ENCODE measurements at regions not wholly inside any gene's neighbourhood (a gene's known extent, or its start where the extent isn't known, plus 50 kb on each side); places are given as distances from the start of the nearest gene placed in this dataset.

DNA sequence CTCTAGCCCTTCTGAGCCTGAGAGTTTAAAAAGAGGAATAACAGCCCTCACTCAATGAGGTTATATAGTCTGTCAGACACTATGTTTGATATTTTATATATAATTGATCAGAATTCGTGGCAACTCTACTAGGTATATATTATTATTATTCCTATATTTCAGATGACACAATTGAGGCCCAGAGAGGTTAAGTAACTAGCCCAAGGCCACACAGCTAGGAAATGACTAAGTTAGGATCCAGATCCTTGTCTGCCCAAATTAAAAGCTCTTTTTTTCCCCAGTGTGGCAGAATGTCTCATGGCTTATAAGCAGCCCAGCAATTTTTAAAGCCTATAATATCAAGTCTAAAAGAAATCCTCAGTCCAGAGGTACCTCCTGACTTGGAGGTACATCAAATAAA is 1119.9 kb upstream of the AUTS2 start:
- H3K27ac Mint-ChIP-seq, result no peak overlapping the region
- ChIA-PET POLR2A (ENCODE audit: partially characterized antibody) (no interaction called here), CTCF (ENCODE audit: partially characterized antibody) (interaction anchor here (1.5 kb wide), 1 partner anchor 13 kb away, joined by 3 read pairs; no protein-coding TSS in a partner anchor)
- Histone ChIP-seq H3K27me3 (ENCODE audit: insufficient read depth, low read length) (no peaks in the 10 kb centered on the region), H3K9me3 (ENCODE audit: control insufficient read depth in 1 of 2, low read length in 2 of 2) (no peaks in the 10 kb centered on the region), H3K4me1 (ENCODE audit: insufficient read depth, low read length) (no peaks in the 10 kb centered on the region), H3K4me3 (ENCODE audit: low read length in 2 of 2) (no peak overlapping the region), H3K27ac (ENCODE audit: low read depth, low read length) (no peak overlapping the region), H3K36me3 (ENCODE audit: insufficient read depth, low read length) (no peaks in the 10 kb centered on the region)
- H3K9me3 Mint-ChIP-seq, result peaks cover 0 to 22% (median 12%) of the 10 kb centered on the region in 8 donors
- no peak for DNase-seq
- no peaks in the 10 kb centered on the region for H3K27me3 Mint-ChIP-seq
- no peaks in the 10 kb centered on the region for H3K36me3 Mint-ChIP-seq
- no peaks in the 10 kb centered on the region for H3K4me1 Mint-ChIP-seq
- intact Hi-C loops (cut with micrococcal nuclease), result no loop called here
- H3K4me3 Mint-ChIP-seq, result no peak overlapping the region

- Histone ChIP-seq H3K4me1 (ENCODE audit: insufficient read depth, low read length) (no peaks in the 10 kb centered on the region), H3K4me3 (ENCODE audit: low read length in 2 of 2) (no peak overlapping the region), H3K27me3 (ENCODE audit: insufficient read depth, low read length) (no peaks in the 10 kb centered on the region), H3K27ac (ENCODE audit: low read depth, low read length) (no peak overlapping the region), H3K36me3 (ENCODE audit: insufficient read depth, low read length) (no peaks in the 10 kb centered on the region), H3K9me3 (ENCODE audit: control insufficient read depth in 1 of 2, low read length in 2 of 2) (no peaks in the 10 kb centered on the region)
- H3K9me3 Mint-ChIP-seq, result peaks cover 0 to 17% (median 12%) of the 10 kb centered on the region in 8 donors
- intact Hi-C loops (cut with micrococcal nuclease), result no loop called here
- H3K4me1 Mint-ChIP-seq, result no peaks in the 10 kb centered on the region
- H3K27me3 Mint-ChIP-seq, result no peaks in the 10 kb centered on the region
- no peak overlapping the region for H3K27ac Mint-ChIP-seq
- no peak overlapping the region for H3K4me3 Mint-ChIP-seq
- DNase-seq, result no peak
- ChIA-PET CTCF (ENCODE audit: partially characterized antibody) (no interaction called here), POLR2A (ENCODE audit: partially characterized antibody) (no interaction called here)
- H3K36me3 Mint-ChIP-seq, result no peaks in the 10 kb centered on the region
These were observed 1115.5 kb upstream of the AUTS2 start for GRCh38 chr7:68482800-68483199.

- no peaks in the 10 kb centered on the region for H3K36me3 Mint-ChIP-seq
- Histone ChIP-seq H3K4me1 (ENCODE audit: insufficient read depth, low read length) (no peaks in the 10 kb centered on the region), H3K27me3 (ENCODE audit: insufficient read depth, low read length) (no peaks in the 10 kb centered on the region), H3K36me3 (ENCODE audit: insufficient read depth, low read length) (no peaks in the 10 kb centered on the region), H3K9me3 (ENCODE audit: control insufficient read depth in 1 of 2, low read length in 2 of 2) (no peaks in the 10 kb centered on the region), H3K27ac (ENCODE audit: low read depth, low read length) (no peak overlapping the region), H3K4me3 (ENCODE audit: low read length in 2 of 2) (no peak overlapping the region)
- no peaks in the 10 kb centered on the region for H3K4me1 Mint-ChIP-seq
- ChIA-PET CTCF (ENCODE audit: partially characterized antibody) (no interaction called here), POLR2A (ENCODE audit: partially characterized antibody) (no interaction called here)
- no peak overlapping the region for H3K27ac Mint-ChIP-seq
- H3K4me3 Mint-ChIP-seq, result no peak overlapping the region
- peaks cover 0 to 22% (median 15%) of the 10 kb centered on the region in 8 donors for H3K9me3 Mint-ChIP-seq
- no peak for DNase-seq
- H3K27me3 Mint-ChIP-seq, result no peaks in the 10 kb centered on the region
- intact Hi-C loops (cut with micrococcal nuclease), result no loop called here
These were observed 1113.5 kb upstream of the AUTS2 start for GRCh38 chr7:68484731-68485130.

DNA sequence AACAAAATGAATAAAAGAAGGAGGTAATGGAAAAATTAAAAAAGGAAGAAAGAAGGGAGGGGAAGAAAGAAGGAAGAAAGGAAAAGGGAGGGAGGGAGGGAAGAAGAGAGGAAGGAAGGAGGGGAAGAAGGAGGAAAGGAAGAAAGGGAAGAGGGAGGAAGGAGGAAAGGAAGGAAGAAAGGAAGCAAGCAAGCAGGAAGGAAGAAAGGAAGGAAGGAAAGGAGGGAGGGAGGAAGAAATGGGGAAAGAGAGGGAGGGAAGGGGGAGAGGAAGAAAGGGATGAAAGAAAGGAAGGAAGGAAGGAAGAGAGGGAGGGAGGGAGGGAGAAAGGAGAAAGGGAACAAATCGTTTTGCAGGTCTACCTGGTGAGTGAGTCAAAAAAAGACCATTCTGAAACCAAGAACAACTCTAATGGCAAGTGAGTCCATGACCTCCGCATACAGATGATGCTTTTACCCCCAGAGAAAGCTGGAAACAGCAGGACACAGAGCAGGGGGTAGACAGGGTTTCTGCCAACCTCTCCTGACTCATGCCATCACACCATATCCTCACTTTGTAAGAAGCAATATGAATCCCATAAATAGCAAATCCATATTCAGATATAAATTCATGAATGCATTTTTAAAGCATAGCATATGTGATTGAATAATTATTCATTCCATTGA is 1112.9 kb upstream of the AUTS2 start:
- no peak for DNase-seq
- Mint-ChIP-seq H3K36me3 (no peaks in the 10 kb centered on the region), H3K27me3 (no peaks in the 10 kb centered on the region), H3K4me3 (no peak overlapping the region), H3K27ac (no peak overlapping the region), H3K4me1 (no peaks in the 10 kb centered on the region), H3K9me3 (peaks cover 0 to 25% (median 16%) of the 10 kb centered on the region in 8 donors)
- Histone ChIP-seq H3K27me3 (ENCODE audit: insufficient read depth, low read length) (no peaks in the 10 kb centered on the region), H3K4me1 (ENCODE audit: insufficient read depth, low read length) (no peaks in the 10 kb centered on the region), H3K36me3 (ENCODE audit: insufficient read depth, low read length) (no peaks in the 10 kb centered on the region), H3K4me3 (ENCODE audit: low read length in 2 of 2) (no peak overlapping the region), H3K27ac (ENCODE audit: low read depth, low read length) (no peak overlapping the region), H3K9me3 (ENCODE audit: control insufficient read depth in 1 of 2, low read length in 2 of 2) (no peaks in the 10 kb centered on the region)
- ChIA-PET POLR2A (ENCODE audit: partially characterized antibody) (no interaction called here), CTCF (ENCODE audit: partially characterized antibody) (no interaction called here)
- intact Hi-C loops (cut with micrococcal nuclease), result no loop called here

- Mint-ChIP-seq H3K4me3 (no peak overlapping the region), H3K27me3 (no peaks in the 10 kb centered on the region), H3K27ac (no peak overlapping the region), H3K9me3 (peaks cover 2 to 19% (median 10%) of the 10 kb centered on the region in 8 donors), H3K36me3 (no peaks in the 10 kb centered on the region), H3K4me1 (no peaks in the 10 kb centered on the region)
- Histone ChIP-seq H3K9me3 (ENCODE audit: control insufficient read depth in 1 of 2, low read length in 2 of 2) (peaks cover 0 to 2% of the 10 kb centered on the region in 2 donors), H3K4me3 (ENCODE audit: low read length in 2 of 2) (no peak overlapping the region), H3K36me3 (ENCODE audit: insufficient read depth, low read length) (no peaks in the 10 kb centered on the region), H3K4me1 (ENCODE audit: insufficient read depth, low read length) (no peaks in the 10 kb centered on the region), H3K27me3 (ENCODE audit: insufficient read depth, low read length) (no peaks in the 10 kb centered on the region), H3K27ac (ENCODE audit: low read depth, low read length) (no peak overlapping the region)
- intact Hi-C loops (cut with micrococcal nuclease), result no loop called here
- POLR2A ChIA-PET (ENCODE audit: partially characterized antibody), result no interaction called here
- CTCF ChIA-PET (ENCODE audit: partially characterized antibody), result no interaction called here
- no peak for DNase-seq
These were observed 1109.8 kb upstream of the AUTS2 start for GRCh38 chr7:68488341-68489060.

DNA sequence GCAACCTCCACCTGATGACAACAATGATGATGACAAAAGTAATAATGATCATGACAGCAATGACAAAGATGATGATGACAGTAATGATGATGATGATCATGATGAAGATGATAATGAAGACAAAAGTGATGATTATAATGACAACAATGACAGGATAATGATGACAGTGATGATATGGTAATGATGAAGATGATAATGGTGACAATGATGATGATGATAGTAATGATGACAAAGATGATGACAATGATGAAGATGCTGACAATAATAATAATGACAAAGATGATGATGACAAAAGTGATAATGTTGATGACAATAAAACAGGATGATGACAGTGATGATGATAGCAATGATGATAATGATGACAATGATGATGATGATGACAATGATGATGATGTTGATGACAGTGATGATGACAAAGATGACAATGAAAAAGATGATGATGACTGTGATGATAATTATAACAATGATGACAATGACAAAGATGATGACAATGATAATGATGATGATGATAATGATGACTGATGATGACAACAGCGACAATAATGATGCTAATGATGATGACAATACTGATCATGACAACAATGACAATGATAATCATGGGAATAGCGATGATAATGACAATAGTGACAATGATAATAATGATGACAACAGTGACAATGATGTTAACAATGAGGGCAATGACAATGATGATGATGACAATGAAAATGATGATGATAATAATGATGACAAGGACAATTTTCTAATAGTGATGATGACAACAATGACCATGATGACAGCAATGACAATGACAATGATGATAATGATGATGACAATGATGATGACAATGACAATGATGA is 1106.5 kb upstream of the AUTS2 start:
- POLR2A ChIA-PET (ENCODE audit: partially characterized antibody), result no interaction called here

DNA sequence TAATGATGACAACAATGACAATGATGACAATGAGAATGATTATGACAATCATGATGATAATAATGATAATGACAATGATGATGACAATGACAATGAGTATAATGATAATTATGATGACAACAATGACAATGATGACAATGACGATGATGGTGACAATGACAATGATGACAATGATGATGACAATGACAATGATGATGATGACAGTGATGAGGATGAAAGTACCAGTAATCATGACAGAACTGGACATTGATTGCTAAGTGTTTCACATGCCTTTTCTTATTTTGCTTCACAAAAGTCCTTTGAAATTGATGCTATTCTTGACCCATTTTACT is 1106.0 kb upstream of the AUTS2 start:
- H3K4me1 ChIP-seq (ENCODE audit: insufficient read depth, low read length), result no peaks in the 10 kb centered on the region
- Mint-ChIP-seq H3K27me3 (no peaks in the 10 kb centered on the region), H3K27ac (no peak overlapping the region), H3K4me3 (no peak overlapping the region), H3K4me1 (no peaks in the 10 kb centered on the region), H3K36me3 (no peaks in the 10 kb centered on the region), H3K9me3 (peaks cover 4 to 20% (median 11%) of the 10 kb centered on the region in 8 donors)
- H3K4me3 ChIP-seq (ENCODE audit: low read length in 2 of 2), result no peak overlapping the region
- POLR2A ChIA-PET (ENCODE audit: partially characterized antibody), result no interaction called here
- CTCF ChIA-PET (ENCODE audit: partially characterized antibody), result no interaction called here
- H3K27ac ChIP-seq (ENCODE audit: low read depth, low read length), result no peak overlapping the region
- DNase-seq, result no peak
- H3K9me3 ChIP-seq (ENCODE audit: control insufficient read depth in 1 of 2, low read length in 2 of 2), result peaks cover 0 to 3% of the 10 kb centered on the region in 2 donors
- H3K36me3 ChIP-seq (ENCODE audit: insufficient read depth, low read length), result no peaks in the 10 kb centered on the region
- H3K27me3 ChIP-seq (ENCODE audit: insufficient read depth, low read length), result no peaks in the 10 kb centered on the region
- intact Hi-C loops (cut with micrococcal nuclease), result no loop called here

More for the DNA sequence above, 1106.5 kb upstream of the AUTS2 start:
- no peaks in the 10 kb centered on the region for H3K4me1 ChIP-seq (ENCODE audit: insufficient read depth, low read length)
- Mint-ChIP-seq H3K4me3 (no peak overlapping the region), H3K4me1 (no peaks in the 10 kb centered on the region), H3K27me3 (no peaks in the 10 kb centered on the region), H3K27ac (no peak overlapping the region), H3K36me3 (no peaks in the 10 kb centered on the region), H3K9me3 (peaks cover 4 to 18% (median 11%) of the 10 kb centered on the region in 8 donors)
- no peak overlapping the region for H3K4me3 ChIP-seq (ENCODE audit: low read length in 2 of 2)
- peaks cover 0 to 3% of the 10 kb centered on the region in 2 donors for H3K9me3 ChIP-seq (ENCODE audit: control insufficient read depth in 1 of 2, low read length in 2 of 2)
- no peaks in the 10 kb centered on the region for H3K27me3 ChIP-seq (ENCODE audit: insufficient read depth, low read length)
- no peak overlapping the region for H3K27ac ChIP-seq (ENCODE audit: low read depth, low read length)
- H3K36me3 ChIP-seq (ENCODE audit: insufficient read depth, low read length), result no peaks in the 10 kb centered on the region
- CTCF ChIA-PET (ENCODE audit: partially characterized antibody), result no interaction called here
- DNase-seq, result no peak
- intact Hi-C loops (cut with micrococcal nuclease), result no loop called here
